Mesenchymal stem cell (in vitro differentiated cells and primary cell): ENCODE measurements at regions not wholly inside any gene's neighbourhood (a gene's known extent, or its start where the extent isn't known, plus 50 kb on each side); places are given as distances from the start of the nearest gene placed in this dataset.

Experiments
- DNase-seq: peaks from one replicate; pipeline ENCODE4 v3.0.0-alpha.2; 2013
- H2AFZ ChIP-seq: one replicate; pipeline ENCODE4 v1.6.1; 2013; ENCODE audit warnings: low read depth, mild to moderate bottlenecking, control low read depth, inconsistent platforms, low read length, moderate library complexity
- H2AK5ac ChIP-seq: 2 replicates; pipeline ENCODE4 v1.6.1; 2013; ENCODE audit warnings: low read length, moderate library complexity, mild to moderate bottlenecking, inconsistent platforms; ENCODE audit not compliant: severe bottlenecking
- H2BK120ac ChIP-seq: one replicate; pipeline ENCODE4 v1.6.1; 2013; ENCODE audit warnings: low read depth, mild to moderate bottlenecking, inconsistent platforms, low read length, moderate library complexity
- H2BK12ac ChIP-seq, 2 experiments: one replicate each; pipeline ENCODE4 v1.6.1; 2013; ENCODE audit warnings: inconsistent platforms in 2 of 2, low read length in 2 of 2, mild to moderate bottlenecking in 2 of 2, moderate library complexity in 2 of 2, control low read depth in 1 of 2
- H2BK15ac ChIP-seq: one replicate; pipeline ENCODE4 v1.6.1; 2013; ENCODE audit warnings: mild to moderate bottlenecking, low read depth, inconsistent platforms; ENCODE audit not compliant: poor library complexity, severe bottlenecking
- H2BK5ac ChIP-seq: 2 replicates; pipeline ENCODE4 v1.6.1; 2013; ENCODE audit warnings: low read depth, mild to moderate bottlenecking, low read length, control low read depth, inconsistent platforms; ENCODE audit not compliant: poor library complexity, severe bottlenecking
- H3K14ac ChIP-seq, 2 experiments: one replicate each; pipeline ENCODE4 v1.6.1; 2013; ENCODE audit warnings: inconsistent platforms in 2 of 2, low read length in 2 of 2, control low read depth in 1 of 2, mild to moderate bottlenecking in 1 of 2, moderate library complexity in 1 of 2
- H3K18ac ChIP-seq, 2 experiments: one replicate each; pipeline ENCODE4 v1.6.1; 2013; ENCODE audit warnings: inconsistent platforms in 2 of 2, low read length in 2 of 2, control low read depth in 1 of 2, low read depth in 1 of 2, mild to moderate bottlenecking in 1 of 2
- H3K23ac ChIP-seq, 2 experiments: one replicate each; pipeline ENCODE4 v1.6.1; 2013; ENCODE audit warnings: inconsistent platforms in 2 of 2, low read length in 2 of 2, mild to moderate bottlenecking in 2 of 2, moderate library complexity in 2 of 2, control low read depth in 1 of 2
- H3K27ac ChIP-seq: 2 replicates; pipeline ENCODE4 v1.5.1; 2013; ENCODE audit warnings: mild to moderate bottlenecking, moderate library complexity, low read length, control low read depth, inconsistent platforms; ENCODE audit not compliant: poor library complexity, severe bottlenecking
- H3K27me3 ChIP-seq, 2 experiments: 2 replicates each; pipeline versions ENCODE4 v1.6.1 to v1.7.0; 2013; ENCODE audit warnings: low read length in 2 of 2, mild to moderate bottlenecking in 2 of 2, moderate library complexity in 2 of 2, control low read depth in 1 of 2, inconsistent platforms in 1 of 2; ENCODE audit not compliant: control insufficient read depth in 1 of 2, insufficient read depth in 1 of 2
- H3K36me3 ChIP-seq, 2 experiments: 2 replicates each; pipeline versions ENCODE4 v1.6.1 to v1.7.0; 2013; ENCODE audit warnings: low read length in 2 of 2, control low read depth in 1 of 2, inconsistent platforms in 1 of 2, low read depth in 1 of 2, mild to moderate bottlenecking in 1 of 2; ENCODE audit not compliant: insufficient read depth in 2 of 2, control insufficient read depth in 1 of 2
- H3K4ac ChIP-seq, 2 experiments: one replicate each; pipeline ENCODE4 v1.6.1; 2013; ENCODE audit warnings: inconsistent platforms in 2 of 2, low read length in 2 of 2, mild to moderate bottlenecking in 2 of 2, moderate library complexity in 2 of 2, control low read depth in 1 of 2, low read depth in 1 of 2
- H3K4me1 ChIP-seq: 2 replicates; pipeline ENCODE4 v1.6.1; 2013; ENCODE audit warnings: low read depth, low read length, control low read depth; ENCODE audit not compliant: control insufficient read depth, insufficient read depth
- H3K4me2 ChIP-seq: 2 replicates; pipeline ENCODE4 v1.6.1; 2013; ENCODE audit warnings: low read length, mild to moderate bottlenecking, inconsistent platforms; ENCODE audit not compliant: poor library complexity, severe bottlenecking
- H3K4me3 ChIP-seq, 2 experiments: 2 replicates each; pipeline versions ENCODE4 v1.5.1 to v1.7.0; 2013; ENCODE audit warnings: low read length in 2 of 2, mild to moderate bottlenecking in 2 of 2, control low read depth in 1 of 2, low read depth in 1 of 2; ENCODE audit not compliant: insufficient read depth in 1 of 2
- H3K79me1 ChIP-seq: replicated peaks from 2 replicates; pipeline ENCODE4 v1.6.1; 2013; ENCODE audit warnings: mild to moderate bottlenecking, control low read depth, low read length, inconsistent platforms; ENCODE audit not compliant: poor library complexity, severe bottlenecking
- H3K9ac ChIP-seq: 2 replicates; pipeline ENCODE4 v1.7.0; 2013; ENCODE audit warnings: mild to moderate bottlenecking, low read length, moderate library complexity
- H3K9me3 ChIP-seq: 2 replicates; pipeline ENCODE4 v1.7.0; 2013; ENCODE audit warnings: mild to moderate bottlenecking, low read length; ENCODE audit not compliant: control insufficient read depth
- H4K8ac ChIP-seq: one replicate; pipeline ENCODE4 v1.6.1; 2013; ENCODE audit warnings: inconsistent platforms, mild to moderate bottlenecking, low read length, moderate library complexity
- H4K91ac ChIP-seq: one replicate; pipeline ENCODE4 v1.6.1; 2013; ENCODE audit warnings: mild to moderate bottlenecking, low read length, inconsistent platforms
- WGBS: methylation state at CpG from one replicate; pipeline ENCODE4 v1.1.7; 2013; ENCODE audit warnings: mixed read lengths; 5-methylcytosine and 5-hydroxymethylcytosine counted together

DNA sequence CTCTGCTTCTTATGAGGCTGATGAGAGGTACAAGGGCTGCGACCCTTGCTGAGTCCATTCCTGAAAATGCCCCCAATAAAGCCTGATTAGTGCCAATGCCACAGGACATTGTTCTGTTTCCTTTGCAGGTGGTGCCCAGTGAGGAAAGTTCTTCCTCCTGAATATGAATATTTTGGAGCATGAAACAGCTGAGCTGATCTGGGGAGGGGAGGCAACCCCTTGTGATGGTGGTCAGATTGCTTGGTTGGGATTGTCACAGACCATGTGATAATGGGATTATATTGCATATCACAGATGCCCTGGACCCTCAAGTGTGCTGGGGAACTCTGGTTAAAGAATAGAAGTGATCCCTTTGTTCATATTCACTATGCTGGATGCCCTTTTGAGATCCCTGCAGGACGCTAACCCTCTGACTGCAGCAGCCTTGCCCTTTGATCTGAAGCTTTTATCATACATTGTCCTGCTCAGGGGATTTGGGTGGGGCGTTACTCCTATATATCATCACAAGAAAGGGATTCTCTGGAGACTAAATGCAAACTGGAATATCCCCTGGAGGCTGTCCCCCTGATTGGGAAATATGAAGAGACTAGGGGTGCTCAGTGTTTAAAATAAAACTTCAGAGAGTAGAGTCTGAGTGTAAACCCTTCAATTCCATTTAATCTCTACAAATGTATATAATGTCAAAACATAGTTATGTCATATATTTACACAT, 76.9 kb upstream of the TOP3B start:
- H4K8ac ChIP-seq, result no peak overlapping the region

DNA sequence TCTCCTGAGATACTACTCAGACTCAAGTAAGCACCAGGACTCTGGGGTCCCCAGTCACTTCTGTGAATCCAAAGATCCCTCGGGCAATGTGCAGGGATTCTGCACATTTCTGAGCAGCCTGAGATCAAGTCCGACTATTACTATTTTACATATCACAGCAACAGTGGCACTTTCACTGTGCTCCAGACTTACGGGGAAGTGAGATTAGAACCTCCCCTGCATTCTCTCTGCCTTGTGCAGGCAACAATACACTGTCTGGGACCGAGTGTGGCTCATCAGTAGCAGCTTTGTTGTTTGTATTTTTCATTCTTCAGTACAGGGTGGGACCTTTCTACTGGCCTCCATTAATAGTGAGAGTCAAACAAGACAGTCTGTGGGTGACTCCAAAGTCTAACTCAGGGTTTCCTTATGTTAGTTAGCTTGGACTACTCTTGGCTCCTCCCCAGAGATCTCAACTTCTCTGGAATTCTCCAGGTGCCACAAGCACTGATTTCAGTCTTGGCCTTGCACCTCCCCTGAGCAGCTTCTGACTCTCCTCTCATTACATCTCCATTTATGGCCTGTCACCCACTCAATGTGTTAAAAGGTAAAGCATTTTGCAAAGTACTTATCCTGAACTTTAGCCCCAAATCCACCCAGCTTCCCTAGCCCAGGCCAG, 76.2 kb upstream of the TOP3B start:
- no peaks in the 10 kb centered on the region for H3K79me1 ChIP-seq
- no peaks in the 10 kb centered on the region for H3K4me1 ChIP-seq
- H2AK5ac ChIP-seq, result no peak overlapping the region
- DNase-seq, result no peak
- no peak overlapping the region for H2BK15ac ChIP-seq
- peaks cover 19 to 24% of the 10 kb centered on the region in 2 experiments for H3K27me3 ChIP-seq
- no peak overlapping the region for H3K4me2 ChIP-seq
- no peak overlapping the region for H2BK120ac ChIP-seq
- no peak overlapping the region for H3K23ac ChIP-seq
- no peaks in the 10 kb centered on the region for H3K36me3 ChIP-seq
- no peak overlapping the region for H3K4me3 ChIP-seq
- H3K18ac ChIP-seq, result no peak overlapping the region
- H3K14ac ChIP-seq, result no peak overlapping the region
- H4K8ac ChIP-seq, result no peak overlapping the region
- no peak overlapping the region for H2BK12ac ChIP-seq
- no peak overlapping the region for H3K4ac ChIP-seq
- 66% methylated on average over 4 of the region's 4 CpGs for WGBS
- no peak overlapping the region for H4K91ac ChIP-seq
- H3K27ac ChIP-seq, result no peak overlapping the region
- no peak overlapping the region for H3K9ac ChIP-seq
- no peak overlapping the region for H2BK5ac ChIP-seq
- H2AFZ ChIP-seq, result no peak overlapping the region
- no peaks in the 10 kb centered on the region for H3K9me3 ChIP-seq

More for the DNA sequence above, 76.9 kb upstream of the TOP3B start:
- no peak overlapping the region for H2BK5ac ChIP-seq
- no peaks in the 10 kb centered on the region for H3K36me3 ChIP-seq
- H3K4me1 ChIP-seq, result no peaks in the 10 kb centered on the region
- peaks cover 19 to 27% of the 10 kb centered on the region in 2 experiments for H3K27me3 ChIP-seq
- no peak overlapping the region for H4K91ac ChIP-seq
- no peak overlapping the region for H3K4me2 ChIP-seq
- DNase-seq, result no peak
- H3K9me3 ChIP-seq, result no peaks in the 10 kb centered on the region
- H2AK5ac ChIP-seq, result no peak overlapping the region
- H3K18ac ChIP-seq, result no peak overlapping the region
- H3K27ac ChIP-seq, result no peak overlapping the region
- H3K23ac ChIP-seq, result no peak overlapping the region
- H3K4me3 ChIP-seq, result no peak overlapping the region
- H2AFZ ChIP-seq, result no peak overlapping the region
- H2BK12ac ChIP-seq, result no peak overlapping the region
- H3K4ac ChIP-seq, result no peak overlapping the region
- no peak overlapping the region for H2BK120ac ChIP-seq
- H3K79me1 ChIP-seq, result no peaks in the 10 kb centered on the region
- H3K14ac ChIP-seq, result no peak overlapping the region
- no peak overlapping the region for H3K9ac ChIP-seq
- 38% methylated on average over 2 of the region's 3 CpGs for whole genome bisulfite sequencing
- no peak overlapping the region for H2BK15ac ChIP-seq

DNA sequence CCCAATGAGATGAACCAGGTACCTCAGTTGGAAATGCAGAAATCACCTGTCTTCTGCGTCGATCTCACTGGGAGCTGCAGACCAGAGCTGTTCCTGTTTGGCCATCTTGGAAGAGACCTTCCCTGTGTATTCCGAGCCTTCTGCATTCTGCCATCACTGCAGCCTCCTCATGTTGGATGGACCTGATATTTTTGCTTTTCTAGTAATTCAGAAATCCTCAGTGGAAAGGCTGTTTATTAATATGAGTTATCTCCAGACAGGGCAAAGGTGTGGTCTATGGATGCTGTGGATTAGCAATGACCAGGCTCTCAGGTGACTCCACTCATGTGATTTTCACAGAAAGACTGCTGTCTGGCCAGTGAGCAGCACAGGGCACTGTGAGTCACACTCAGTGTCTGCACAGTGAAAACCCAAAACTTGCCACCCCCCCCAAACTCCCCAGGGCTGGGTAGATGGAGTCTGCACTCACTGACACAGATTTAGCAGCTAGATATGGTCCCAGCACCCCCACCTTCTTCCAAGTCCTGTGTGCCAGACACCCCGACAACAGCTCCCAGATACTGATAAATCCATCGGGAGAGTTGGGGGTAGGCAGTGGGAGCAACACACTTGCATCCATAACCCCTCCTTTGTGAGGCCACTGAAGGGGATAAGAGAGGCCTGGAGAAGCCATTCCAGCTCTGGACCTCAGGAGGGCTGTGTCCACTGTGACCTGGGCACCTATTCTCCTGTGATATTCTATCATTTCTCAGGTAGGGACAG, 75.2 kb upstream of the TOP3B start:
- peaks cover 21 to 24% of the 10 kb centered on the region in 2 experiments for H3K27me3 ChIP-seq
- H3K4me1 ChIP-seq, result no peaks in the 10 kb centered on the region
- H2AK5ac ChIP-seq, result no peak overlapping the region
- H4K91ac ChIP-seq, result no peak overlapping the region
- 68% methylated on average over 5 of the region's 5 CpGs for WGBS
- no peak overlapping the region for H2BK15ac ChIP-seq
- no peak overlapping the region for H3K9ac ChIP-seq
- no peak overlapping the region for H3K14ac ChIP-seq
- H4K8ac ChIP-seq, result no peak overlapping the region
- no peak for DNase-seq
- H3K9me3 ChIP-seq, result no peaks in the 10 kb centered on the region
- H2BK12ac ChIP-seq, result no peak overlapping the region
- H3K23ac ChIP-seq, result no peak overlapping the region
- no peak overlapping the region for H2BK120ac ChIP-seq
- H3K18ac ChIP-seq, result no peak overlapping the region
- H3K36me3 ChIP-seq, result no peaks in the 10 kb centered on the region
- H3K4ac ChIP-seq, result no peak overlapping the region
- H3K4me3 ChIP-seq, result no peak overlapping the region
- H2BK5ac ChIP-seq, result no peak overlapping the region
- no peaks in the 10 kb centered on the region for H3K79me1 ChIP-seq
- no peak overlapping the region for H3K27ac ChIP-seq
- H3K4me2 ChIP-seq, result no peak overlapping the region
- H2AFZ ChIP-seq, result no peak overlapping the region
